ENCODE measurements at regions not wholly inside any gene's neighbourhood (a gene's known extent, or its start where the extent isn't known, plus 50 kb on each side); places are given as distances from the start of the nearest gene placed in this dataset.
A peak's percentile ranks its signal among the peaks of the same experiment; 100 is the strongest.

DNA sequence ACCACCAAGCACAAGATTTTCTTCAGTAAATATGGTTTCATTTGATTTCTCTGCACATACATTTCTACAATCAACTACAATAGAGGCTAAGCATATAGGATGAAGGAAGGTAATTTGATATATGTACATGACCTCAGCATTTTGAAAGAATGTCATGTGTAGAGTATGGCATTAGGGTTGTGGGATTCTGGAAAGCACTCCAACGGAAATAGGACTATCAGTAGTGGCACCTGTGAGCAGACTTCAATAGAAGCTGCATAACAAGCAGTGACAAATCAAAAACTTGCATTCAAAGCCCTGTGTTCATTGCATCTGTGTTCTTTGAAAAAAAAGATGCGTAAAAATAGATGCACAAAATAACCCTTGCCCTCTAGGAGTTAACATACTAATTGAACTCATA is 57.5 kb upstream of the EYA4 start:
- no peaks in the 10 kb centered on the region for H3K36me3 ChIP-seq
- DNase-seq (ENCODE audit: extremely low spot score), result no peak
- 93% methylated on average over 2 of the region's 2 CpGs for WGBS
- H3K27me3 ChIP-seq, result no peaks in the 10 kb centered on the region
- intact Hi-C loops (cut with DNase I), result loop anchor here (2.0 to 10.0 kb wide), 2 partner anchors 331 to 369 kb away; no protein-coding TSS in a partner anchor
- no peak overlapping the region for H3K27ac ChIP-seq (replicated peaks in 1 of 4)
- TF ChIP-seq CTCF (IDR thresholded peaks at IDR 0.05), result no peak
- TF ChIP-seq POLR2AphosphoS5 (IDR thresholded peaks at IDR 0.05), result no peak
- TF ChIP-seq EP300 (IDR thresholded peaks at IDR 0.05), result no peak
- TF ChIP-seq POLR2A (IDR thresholded peaks at IDR 0.05; ENCODE audit: low read depth), result no peak
- H3K4me1 ChIP-seq, result no peaks in the 10 kb centered on the region
- H3K4me3 ChIP-seq, result no peak overlapping the region
- H3K9me3 ChIP-seq, result no peaks in the 10 kb centered on the region

DNA sequence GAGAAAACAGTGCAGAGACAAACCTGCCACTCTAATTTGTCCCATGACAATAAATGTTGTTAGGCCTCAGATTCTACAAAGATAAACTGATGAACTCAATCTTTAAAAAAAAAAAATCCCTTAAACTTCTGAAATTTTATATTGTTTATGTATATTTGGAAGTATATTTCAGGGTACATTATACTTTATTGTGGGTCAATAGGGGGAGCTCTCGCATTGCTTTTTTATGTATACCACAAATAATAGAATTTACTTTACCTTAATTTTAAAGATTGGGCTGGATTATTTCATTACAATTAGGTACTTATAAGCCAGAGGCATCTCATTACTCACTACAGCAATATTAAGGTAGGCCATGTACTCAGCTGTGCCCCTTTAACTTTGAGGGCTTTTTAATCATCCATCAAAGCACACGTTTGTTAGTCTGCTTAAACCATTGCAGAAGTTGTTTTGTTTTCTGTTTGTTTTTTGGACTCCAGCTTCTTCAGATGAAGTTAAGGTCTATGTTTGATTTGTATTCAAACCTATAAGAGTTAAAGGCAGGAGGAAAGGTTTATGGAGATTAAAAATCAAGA is 56.3 kb upstream of the EYA4 start:
- no peaks in the 10 kb centered on the region for H3K27me3 ChIP-seq
- no peaks in the 10 kb centered on the region for H3K9me3 ChIP-seq
- no peak overlapping the region for H3K4me3 ChIP-seq
- 31% methylated on average over 2 of the region's 2 CpGs for WGBS
- H3K4me1 ChIP-seq, result no peaks in the 10 kb centered on the region
- DNase-seq (ENCODE audit: extremely low spot score), result no peak
- H3K36me3 ChIP-seq, result no peaks in the 10 kb centered on the region
- TF ChIP-seq POLR2A (IDR thresholded peaks at IDR 0.05; ENCODE audit: low read depth) (no peak), POLR2AphosphoS5 (IDR thresholded peaks at IDR 0.05) (no peak), CTCF (IDR thresholded peaks at IDR 0.05) (peak; percentile 41 to 46 (median 44))
- intact Hi-C loops (cut with DNase I), result loop anchor here (2.0 to 10.0 kb wide), 2 partner anchors 330 to 368 kb away; no protein-coding TSS in a partner anchor
- H3K27ac ChIP-seq (replicated peaks in 1 of 4), result no peak overlapping the region

DNA sequence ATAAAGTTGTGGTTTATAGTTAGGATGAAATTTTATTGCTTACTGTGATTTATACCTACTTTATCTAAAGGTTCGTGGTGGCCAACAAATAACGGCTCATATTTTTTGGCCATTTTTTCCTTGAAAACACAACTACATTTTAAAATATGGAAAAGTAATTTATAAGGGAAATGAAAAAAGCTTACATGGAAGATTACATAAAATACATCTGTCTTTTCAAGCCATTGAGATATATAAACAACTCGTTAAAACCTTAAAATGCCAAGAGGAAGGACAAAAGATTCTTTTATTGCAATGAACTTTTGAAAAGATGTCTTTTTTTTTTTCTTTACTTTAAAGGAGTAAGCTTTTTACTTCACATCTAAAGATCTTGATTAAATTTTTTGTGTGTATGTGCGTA is 55.4 kb upstream of the EYA4 start:
- H3K4me3 ChIP-seq, result no peak overlapping the region
- intact Hi-C loops (cut with DNase I), result loop anchor here (2.0 to 10.0 kb wide), 2 partner anchors 329 to 367 kb away; no protein-coding TSS in a partner anchor
- H3K36me3 ChIP-seq, result no peaks in the 10 kb centered on the region
- H3K27ac ChIP-seq (replicated peaks in 1 of 4), result no peak overlapping the region
- TF ChIP-seq POLR2AphosphoS5 (IDR thresholded peaks at IDR 0.05), result no peak
- no peak for TF ChIP-seq EP300 (IDR thresholded peaks at IDR 0.05)
- no peak for TF ChIP-seq CTCF (IDR thresholded peaks at IDR 0.05)
- no peak for TF ChIP-seq POLR2A (IDR thresholded peaks at IDR 0.05; ENCODE audit: low read depth)
- H3K27me3 ChIP-seq, result no peaks in the 10 kb centered on the region
- H3K4me1 ChIP-seq, result no peaks in the 10 kb centered on the region
- no peaks in the 10 kb centered on the region for H3K9me3 ChIP-seq
- DNase-seq (ENCODE audit: extremely low spot score), result no peak
- 66% methylated on average over 4 of the region's 4 CpGs for WGBS

DNA sequence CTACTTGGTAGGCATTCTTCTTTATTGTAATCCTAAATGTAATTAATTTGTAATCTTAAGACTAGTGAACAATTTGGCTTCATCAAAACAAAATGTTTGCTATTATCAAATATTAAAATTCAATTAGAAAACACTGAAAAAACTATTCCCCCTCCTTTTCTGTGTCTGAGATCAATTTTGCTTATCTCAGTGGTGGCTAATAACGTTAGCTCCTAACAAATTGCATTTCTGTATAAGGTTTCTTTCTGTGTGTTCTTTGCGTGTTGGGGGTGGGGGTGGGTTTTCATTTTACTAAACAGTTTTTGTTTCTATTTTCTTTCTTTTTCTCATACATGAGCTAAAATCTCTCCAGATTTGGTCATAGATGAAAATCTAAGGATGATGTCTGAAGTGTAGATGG is 54.0 kb upstream of the EYA4 start:
- intact Hi-C loops (cut with DNase I), result loop anchor here (10.0 kb wide), 1 partner anchor 328 kb away; no protein-coding TSS in a partner anchor
- no peaks in the 10 kb centered on the region for H3K4me1 ChIP-seq
- H3K27ac ChIP-seq (replicated peaks in 1 of 4), result no peak overlapping the region
- no peaks in the 10 kb centered on the region for H3K36me3 ChIP-seq
- no peaks in the 10 kb centered on the region for H3K9me3 ChIP-seq
- 78% methylated on average over 2 of the region's 2 CpGs for WGBS
- no peak for DNase-seq (ENCODE audit: extremely low spot score)
- H3K4me3 ChIP-seq, result no peak overlapping the region
- H3K27me3 ChIP-seq, result no peaks in the 10 kb centered on the region
- TF ChIP-seq POLR2A (IDR thresholded peaks at IDR 0.05; ENCODE audit: low read depth) (no peak), CTCF (IDR thresholded peaks at IDR 0.05) (no peak), EP300 (IDR thresholded peaks at IDR 0.05) (no peak)

All from esophagus muscularis mucosa (tissue), 4 donors.